ENCODE measurements at regions not wholly inside any gene's neighbourhood (a gene's known extent, or its start where the extent isn't known, plus 50 kb on each side); places are given as distances from the start of the nearest gene placed in this dataset.

DNA sequence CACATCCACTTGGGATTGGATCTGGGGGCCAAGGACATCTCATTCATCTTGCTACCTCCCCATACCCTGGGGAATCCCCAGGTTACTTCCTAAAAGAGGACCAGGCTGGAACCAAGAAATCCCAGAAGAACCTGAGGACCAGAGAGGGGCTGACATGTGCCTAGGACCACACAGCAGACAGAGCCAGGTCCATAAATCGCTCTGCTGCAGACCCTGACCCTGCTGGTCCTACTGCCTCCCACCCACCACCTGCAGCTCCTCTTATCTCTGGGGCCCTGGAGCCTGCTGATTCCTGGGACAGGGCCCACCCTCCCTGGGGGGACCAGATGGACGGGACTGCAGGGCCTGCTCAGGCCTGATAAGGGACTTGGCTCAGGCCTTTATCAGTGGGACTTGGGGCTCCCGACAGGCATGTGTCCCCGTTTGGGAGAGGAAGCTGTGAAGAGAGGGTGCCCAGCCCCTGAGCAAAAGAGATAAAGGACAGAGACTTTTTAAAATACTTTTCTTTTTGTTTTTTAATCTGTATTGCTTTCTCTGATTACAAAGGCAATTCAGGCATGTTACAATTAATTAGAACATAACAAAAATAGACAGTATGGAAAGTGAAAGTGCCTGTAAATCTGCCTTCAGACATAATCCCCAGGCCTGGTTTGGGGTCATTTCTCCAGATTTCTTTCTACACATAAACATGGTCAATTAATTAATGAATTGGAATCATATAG, 101.3 kb upstream of the LARP1 start:
- TF ChIP-seq, protein P1, sequence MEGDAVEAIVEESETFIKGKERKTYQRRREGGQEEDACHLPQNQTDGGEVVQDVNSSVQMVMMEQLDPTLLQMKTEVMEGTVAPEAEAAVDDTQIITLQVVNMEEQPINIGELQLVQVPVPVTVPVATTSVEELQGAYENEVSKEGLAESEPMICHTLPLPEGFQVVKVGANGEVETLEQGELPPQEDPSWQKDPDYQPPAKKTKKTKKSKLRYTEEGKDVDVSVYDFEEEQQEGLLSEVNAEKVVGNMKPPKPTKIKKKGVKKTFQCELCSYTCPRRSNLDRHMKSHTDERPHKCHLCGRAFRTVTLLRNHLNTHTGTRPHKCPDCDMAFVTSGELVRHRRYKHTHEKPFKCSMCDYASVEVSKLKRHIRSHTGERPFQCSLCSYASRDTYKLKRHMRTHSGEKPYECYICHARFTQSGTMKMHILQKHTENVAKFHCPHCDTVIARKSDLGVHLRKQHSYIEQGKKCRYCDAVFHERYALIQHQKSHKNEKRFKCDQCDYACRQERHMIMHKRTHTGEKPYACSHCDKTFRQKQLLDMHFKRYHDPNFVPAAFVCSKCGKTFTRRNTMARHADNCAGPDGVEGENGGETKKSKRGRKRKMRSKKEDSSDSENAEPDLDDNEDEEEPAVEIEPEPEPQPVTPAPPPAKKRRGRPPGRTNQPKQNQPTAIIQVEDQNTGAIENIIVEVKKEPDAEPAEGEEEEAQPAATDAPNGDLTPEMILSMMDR (IDR thresholded peaks at IDR 0.05; ENCODE audit: low read depth, low read length, missing input control) = no peak
- TF ChIP-seq, protein P2, sequence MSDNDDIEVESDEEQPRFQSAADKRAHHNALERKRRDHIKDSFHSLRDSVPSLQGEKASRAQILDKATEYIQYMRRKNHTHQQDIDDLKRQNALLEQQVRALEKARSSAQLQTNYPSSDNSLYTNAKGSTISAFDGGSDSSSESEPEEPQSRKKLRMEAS (IDR thresholded peaks at IDR 0.05) = no peak
- no peak for TF ChIP-seq FOXA1 (IDR thresholded peaks at IDR 0.05)
- no peak for TF ChIP-seq TAF1 (conservative IDR thresholded peaks at IDR 0.05)
- TF ChIP-seq RAD21 (IDR thresholded peaks at IDR 0.05) = no peak
- TF ChIP-seq, protein P3, sequence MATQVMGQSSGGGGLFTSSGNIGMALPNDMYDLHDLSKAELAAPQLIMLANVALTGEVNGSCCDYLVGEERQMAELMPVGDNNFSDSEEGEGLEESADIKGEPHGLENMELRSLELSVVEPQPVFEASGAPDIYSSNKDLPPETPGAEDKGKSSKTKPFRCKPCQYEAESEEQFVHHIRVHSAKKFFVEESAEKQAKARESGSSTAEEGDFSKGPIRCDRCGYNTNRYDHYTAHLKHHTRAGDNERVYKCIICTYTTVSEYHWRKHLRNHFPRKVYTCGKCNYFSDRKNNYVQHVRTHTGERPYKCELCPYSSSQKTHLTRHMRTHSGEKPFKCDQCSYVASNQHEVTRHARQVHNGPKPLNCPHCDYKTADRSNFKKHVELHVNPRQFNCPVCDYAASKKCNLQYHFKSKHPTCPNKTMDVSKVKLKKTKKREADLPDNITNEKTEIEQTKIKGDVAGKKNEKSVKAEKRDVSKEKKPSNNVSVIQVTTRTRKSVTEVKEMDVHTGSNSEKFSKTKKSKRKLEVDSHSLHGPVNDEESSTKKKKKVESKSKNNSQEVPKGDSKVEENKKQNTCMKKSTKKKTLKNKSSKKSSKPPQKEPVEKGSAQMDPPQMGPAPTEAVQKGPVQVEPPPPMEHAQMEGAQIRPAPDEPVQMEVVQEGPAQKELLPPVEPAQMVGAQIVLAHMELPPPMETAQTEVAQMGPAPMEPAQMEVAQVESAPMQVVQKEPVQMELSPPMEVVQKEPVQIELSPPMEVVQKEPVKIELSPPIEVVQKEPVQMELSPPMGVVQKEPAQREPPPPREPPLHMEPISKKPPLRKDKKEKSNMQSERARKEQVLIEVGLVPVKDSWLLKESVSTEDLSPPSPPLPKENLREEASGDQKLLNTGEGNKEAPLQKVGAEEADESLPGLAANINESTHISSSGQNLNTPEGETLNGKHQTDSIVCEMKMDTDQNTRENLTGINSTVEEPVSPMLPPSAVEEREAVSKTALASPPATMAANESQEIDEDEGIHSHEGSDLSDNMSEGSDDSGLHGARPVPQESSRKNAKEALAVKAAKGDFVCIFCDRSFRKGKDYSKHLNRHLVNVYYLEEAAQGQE (IDR thresholded peaks at IDR 0.05) = no peak
- TF ChIP-seq HNF4A (conservative IDR thresholded peaks at IDR 0.05) = no peak
- no peak for TF ChIP-seq JUND (IDR thresholded peaks at IDR 0.05)
- no peak for TF ChIP-seq YY1 (IDR thresholded peaks at IDR 0.05)
- TF ChIP-seq SP1 (IDR thresholded peaks at IDR 0.05) = no peak
- TF ChIP-seq, protein P4, sequence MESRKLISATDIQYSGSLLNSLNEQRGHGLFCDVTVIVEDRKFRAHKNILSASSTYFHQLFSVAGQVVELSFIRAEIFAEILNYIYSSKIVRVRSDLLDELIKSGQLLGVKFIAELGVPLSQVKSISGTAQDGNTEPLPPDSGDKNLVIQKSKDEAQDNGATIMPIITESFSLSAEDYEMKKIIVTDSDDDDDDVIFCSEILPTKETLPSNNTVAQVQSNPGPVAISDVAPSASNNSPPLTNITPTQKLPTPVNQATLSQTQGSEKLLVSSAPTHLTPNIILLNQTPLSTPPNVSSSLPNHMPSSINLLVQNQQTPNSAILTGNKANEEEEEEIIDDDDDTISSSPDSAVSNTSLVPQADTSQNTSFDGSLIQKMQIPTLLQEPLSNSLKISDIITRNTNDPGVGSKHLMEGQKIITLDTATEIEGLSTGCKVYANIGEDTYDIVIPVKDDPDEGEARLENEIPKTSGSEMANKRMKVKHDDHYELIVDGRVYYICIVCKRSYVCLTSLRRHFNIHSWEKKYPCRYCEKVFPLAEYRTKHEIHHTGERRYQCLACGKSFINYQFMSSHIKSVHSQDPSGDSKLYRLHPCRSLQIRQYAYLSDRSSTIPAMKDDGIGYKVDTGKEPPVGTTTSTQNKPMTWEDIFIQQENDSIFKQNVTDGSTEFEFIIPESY (IDR thresholded peaks at IDR 0.05) = no peak

Measured in liver (tissue), 3 donors.